ENCODE measurements at regions not wholly inside any gene's neighbourhood (a gene's known extent, or its start where the extent isn't known, plus 50 kb on each side); places are given as distances from the start of the nearest gene placed in this dataset.

DNA sequence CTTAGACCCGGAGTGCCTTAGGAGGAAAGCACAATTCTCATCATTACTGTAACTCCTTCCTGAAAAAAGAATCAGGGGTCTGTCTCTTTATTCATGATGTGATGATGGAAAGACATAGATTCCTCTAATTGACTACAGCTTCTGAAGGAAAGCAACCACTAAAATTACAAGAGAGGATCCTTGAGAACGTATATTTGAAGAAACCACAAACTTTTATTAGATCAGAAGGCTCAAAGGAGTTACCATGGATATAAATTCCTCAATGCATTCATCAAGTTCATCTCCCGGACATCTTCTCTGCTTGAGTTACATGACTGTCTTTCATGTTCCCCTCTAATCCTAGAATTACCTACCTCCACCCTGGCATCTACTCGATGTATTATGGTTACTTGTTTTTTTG lies 104.1 kb upstream of the PAPPA start:
- TF ChIP-seq, protein P1, sequence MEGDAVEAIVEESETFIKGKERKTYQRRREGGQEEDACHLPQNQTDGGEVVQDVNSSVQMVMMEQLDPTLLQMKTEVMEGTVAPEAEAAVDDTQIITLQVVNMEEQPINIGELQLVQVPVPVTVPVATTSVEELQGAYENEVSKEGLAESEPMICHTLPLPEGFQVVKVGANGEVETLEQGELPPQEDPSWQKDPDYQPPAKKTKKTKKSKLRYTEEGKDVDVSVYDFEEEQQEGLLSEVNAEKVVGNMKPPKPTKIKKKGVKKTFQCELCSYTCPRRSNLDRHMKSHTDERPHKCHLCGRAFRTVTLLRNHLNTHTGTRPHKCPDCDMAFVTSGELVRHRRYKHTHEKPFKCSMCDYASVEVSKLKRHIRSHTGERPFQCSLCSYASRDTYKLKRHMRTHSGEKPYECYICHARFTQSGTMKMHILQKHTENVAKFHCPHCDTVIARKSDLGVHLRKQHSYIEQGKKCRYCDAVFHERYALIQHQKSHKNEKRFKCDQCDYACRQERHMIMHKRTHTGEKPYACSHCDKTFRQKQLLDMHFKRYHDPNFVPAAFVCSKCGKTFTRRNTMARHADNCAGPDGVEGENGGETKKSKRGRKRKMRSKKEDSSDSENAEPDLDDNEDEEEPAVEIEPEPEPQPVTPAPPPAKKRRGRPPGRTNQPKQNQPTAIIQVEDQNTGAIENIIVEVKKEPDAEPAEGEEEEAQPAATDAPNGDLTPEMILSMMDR (IDR thresholded peaks at IDR 0.05), result no peak
- TF ChIP-seq ZFX (IDR thresholded peaks at IDR 0.05; ENCODE audit: borderline replicate concordance), result no peak

Data from 22Rv1 (cell line).